ENCODE measurements at regions not wholly inside any gene's neighbourhood (a gene's known extent, or its start where the extent isn't known, plus 50 kb on each side); places are given as distances from the start of the nearest gene placed in this dataset.

DNA sequence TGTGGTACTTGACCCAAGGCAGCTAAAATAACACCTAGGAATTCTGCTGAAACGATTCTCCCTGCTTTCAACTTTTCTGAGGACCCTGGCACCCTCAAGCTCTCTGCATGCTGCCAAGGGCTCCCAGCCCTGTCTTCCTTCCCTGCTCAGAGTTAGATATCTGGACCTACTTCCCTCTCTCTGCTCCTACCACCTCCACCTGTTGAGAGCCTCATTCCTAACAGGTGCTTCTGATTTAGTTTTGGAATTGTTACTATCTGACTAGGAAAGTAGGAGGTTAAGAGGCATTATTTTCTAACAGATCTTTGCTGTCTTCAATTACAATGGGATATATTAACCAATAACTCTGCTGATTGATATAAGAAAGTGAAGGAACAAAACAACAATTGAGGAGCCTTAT is 253.8 kb downstream of the FZD1 start:
- TF ChIP-seq, protein P1, sequence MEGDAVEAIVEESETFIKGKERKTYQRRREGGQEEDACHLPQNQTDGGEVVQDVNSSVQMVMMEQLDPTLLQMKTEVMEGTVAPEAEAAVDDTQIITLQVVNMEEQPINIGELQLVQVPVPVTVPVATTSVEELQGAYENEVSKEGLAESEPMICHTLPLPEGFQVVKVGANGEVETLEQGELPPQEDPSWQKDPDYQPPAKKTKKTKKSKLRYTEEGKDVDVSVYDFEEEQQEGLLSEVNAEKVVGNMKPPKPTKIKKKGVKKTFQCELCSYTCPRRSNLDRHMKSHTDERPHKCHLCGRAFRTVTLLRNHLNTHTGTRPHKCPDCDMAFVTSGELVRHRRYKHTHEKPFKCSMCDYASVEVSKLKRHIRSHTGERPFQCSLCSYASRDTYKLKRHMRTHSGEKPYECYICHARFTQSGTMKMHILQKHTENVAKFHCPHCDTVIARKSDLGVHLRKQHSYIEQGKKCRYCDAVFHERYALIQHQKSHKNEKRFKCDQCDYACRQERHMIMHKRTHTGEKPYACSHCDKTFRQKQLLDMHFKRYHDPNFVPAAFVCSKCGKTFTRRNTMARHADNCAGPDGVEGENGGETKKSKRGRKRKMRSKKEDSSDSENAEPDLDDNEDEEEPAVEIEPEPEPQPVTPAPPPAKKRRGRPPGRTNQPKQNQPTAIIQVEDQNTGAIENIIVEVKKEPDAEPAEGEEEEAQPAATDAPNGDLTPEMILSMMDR (IDR thresholded peaks at IDR 0.05; ENCODE audit: borderline replicate concordance, insufficient read depth, low read depth, low read length), result no peak
- H3K4me3 ChIP-seq (ENCODE audit: low read depth, low read length), result no peak overlapping the region

DNA sequence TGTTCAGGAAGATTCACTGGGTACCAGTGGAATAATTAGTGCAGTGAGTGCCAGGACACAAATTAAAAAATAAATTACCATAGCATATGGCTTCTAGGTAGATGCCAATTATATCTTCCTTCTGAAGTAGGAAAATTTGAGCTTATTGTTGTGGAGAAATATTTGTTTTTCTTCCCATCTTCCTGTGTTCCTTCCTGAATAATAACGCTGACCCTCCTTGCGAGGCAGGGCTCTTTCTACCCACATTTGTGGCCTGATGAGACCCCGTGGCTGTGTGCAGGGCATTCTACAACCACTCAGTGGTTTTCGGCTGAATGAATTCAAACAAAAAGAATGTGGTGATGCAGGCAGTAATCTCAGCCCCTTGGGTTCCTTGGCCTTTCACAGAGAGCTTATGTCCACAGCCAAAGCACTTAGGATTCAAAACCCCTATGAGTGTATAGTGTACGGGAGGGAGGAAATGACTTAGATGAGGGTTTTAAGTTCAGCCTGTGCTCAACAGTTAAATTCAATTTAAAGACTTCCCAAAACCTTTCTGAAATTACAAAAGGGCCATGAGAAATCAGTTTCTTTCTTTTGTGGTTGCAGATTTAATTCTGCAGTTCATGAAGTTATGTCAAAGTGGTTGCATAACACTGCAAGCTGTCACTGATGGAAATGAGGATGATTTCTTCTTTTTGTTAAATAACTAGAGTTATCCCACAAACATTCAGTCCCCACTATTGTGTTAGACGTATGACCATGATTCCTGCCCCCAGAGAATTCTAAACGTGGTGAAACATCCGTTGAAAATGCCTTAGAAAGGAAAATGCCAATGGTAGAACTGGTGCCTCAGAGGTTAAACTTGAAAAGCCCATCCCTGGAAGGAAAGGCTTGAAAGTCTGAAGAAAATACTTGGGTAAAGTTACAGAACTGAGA is 255.3 kb downstream of the FZD1 start:
- TF ChIP-seq, protein P1 (IDR thresholded peaks at IDR 0.05; ENCODE audit: borderline replicate concordance, insufficient read depth, low read depth, low read length), result no peak
- no peak overlapping the region for H3K4me3 ChIP-seq (ENCODE audit: low read depth, low read length)

DNA sequence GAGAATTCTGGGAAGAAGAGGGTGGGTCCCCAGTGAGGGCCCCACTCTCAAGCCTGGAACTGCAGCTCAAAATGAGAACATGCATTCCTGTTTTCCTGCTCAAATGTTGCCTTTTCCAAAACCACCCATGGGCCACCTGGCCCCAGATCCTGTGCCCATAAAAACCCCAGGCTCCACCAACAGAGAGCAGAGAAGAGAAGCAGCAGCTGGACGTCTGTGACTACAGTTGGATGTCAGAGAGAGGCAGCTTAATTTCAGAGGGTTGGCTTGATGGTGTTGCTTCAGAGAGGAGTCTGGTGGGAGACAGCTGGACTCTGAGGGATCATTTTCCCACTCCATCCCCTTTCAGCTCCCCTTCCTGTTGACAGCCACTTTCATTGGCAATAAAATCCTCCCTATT is 256.4 kb downstream of the FZD1 start:
- no peak overlapping the region for H3K4me3 ChIP-seq (ENCODE audit: low read depth, low read length)

DNA sequence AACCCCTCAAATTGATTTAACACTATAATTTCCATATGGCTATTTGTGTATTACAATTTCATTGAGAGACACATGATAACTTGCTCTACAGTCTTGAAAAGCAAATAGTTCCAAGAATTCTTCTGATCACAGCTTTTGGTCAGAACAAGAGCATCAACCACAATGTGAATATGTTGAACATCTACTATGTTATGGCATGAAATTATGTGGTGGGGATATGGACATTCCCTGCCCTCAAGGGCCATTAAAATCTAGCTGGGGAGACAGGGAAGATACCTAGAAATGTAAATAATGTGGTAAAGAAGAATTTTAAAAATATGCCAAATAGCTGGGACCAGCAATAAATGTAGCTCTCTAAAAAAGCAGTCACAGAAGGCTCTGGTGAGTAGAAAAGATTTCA is 262.2 kb downstream of the FZD1 start:
- H3K4me3 ChIP-seq (ENCODE audit: low read depth, low read length), result no peak overlapping the region
- TF ChIP-seq, protein P1 (IDR thresholded peaks at IDR 0.05; ENCODE audit: borderline replicate concordance, insufficient read depth, low read depth, low read length), result no peak

More for the DNA sequence above, 256.4 kb downstream of the FZD1 start:
- TF ChIP-seq, protein P1 (IDR thresholded peaks at IDR 0.05; ENCODE audit: borderline replicate concordance, insufficient read depth, low read depth, low read length), result no peak

DNA sequence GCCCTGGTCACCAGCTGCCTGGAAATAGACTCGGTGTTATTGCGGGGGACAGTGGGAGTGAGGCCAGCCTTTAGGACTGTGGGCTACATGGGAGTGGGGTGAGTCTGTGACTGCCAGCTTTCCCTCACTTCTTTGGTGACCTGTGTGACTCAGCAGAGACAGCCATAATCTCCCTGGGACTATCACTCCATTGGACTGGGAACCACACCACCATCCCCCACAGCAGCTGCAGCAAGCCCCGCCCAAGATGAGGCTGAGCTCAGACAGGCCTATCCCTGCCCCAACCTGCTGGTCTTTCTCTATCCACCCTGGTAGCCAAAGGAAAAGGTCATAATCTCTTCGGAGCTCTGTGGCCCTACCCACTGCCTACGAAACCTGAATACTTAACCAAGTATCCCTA is 263.2 kb downstream of the FZD1 start:
- H3K4me3 ChIP-seq (ENCODE audit: low read depth, low read length), result no peak overlapping the region
- TF ChIP-seq, protein P1 (IDR thresholded peaks at IDR 0.05; ENCODE audit: borderline replicate concordance, insufficient read depth, low read depth, low read length), result no peak

DNA sequence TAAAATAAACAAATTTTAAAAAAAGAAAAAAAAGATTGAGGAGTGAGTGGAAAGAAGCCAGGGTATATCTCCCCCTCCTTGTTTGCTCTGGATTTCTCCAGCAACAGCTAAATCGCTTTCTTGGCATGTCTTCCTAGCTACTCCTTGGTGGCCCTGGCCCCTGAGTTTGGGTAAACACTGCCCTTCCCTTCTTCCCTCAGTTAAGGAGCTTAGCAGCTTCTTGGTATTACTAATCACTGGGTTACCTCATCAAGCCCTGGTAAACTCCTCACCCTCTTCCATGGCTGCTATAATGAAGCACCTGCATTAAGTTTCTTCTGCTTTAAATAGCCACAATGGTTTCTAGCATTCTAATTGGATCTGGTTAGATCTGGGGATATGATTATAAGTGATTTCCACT is 269.8 kb downstream of the FZD1 start:
- no peak overlapping the region for H3K4me3 ChIP-seq (ENCODE audit: low read depth, low read length)
- TF ChIP-seq, protein P1 (IDR thresholded peaks at IDR 0.05; ENCODE audit: borderline replicate concordance, insufficient read depth, low read depth, low read length), result no peak
